Esophagus squamous epithelium (tissue), 5 donors: ENCODE measurements at regions not wholly inside any gene's neighbourhood (a gene's known extent, or its start where the extent isn't known, plus 50 kb on each side); places are given as distances from the start of the nearest gene placed in this dataset.

Experiments used
- DNase-seq: peaks from one replicate; lab custom pipeline; 2025; lab: John Stamatoyannopoulos, UW
- H3K27ac ChIP-seq, 4 donors: fragments of 200-600 bp; sonication (generic); one replicate each; pipeline ENCODE4 v1.5.1; 2016 to 2019; ENCODE audit warnings: mild to moderate bottlenecking in 1 of 4
- H3K27me3 ChIP-seq, 4 donors: fragments of 200-600 bp; sonication (generic); 1 replicate in 3 of 4; 2 replicates in 1 of 4; pipeline versions ENCODE4 v1.5.1 to v1.6.0; 2017 to 2021; ENCODE audit warnings: antibody characterized with exemption in 1 of 4
- H3K36me3 ChIP-seq, 3 donors: fragments of 200-600 bp; sonication (generic); one replicate each; pipeline ENCODE4 v1.5.1; 2016 to 2019
- H3K4me1 ChIP-seq, 3 donors: fragments of 200-600 bp; sonication (generic); one replicate each; pipeline ENCODE4 v1.5.1; 2017 to 2019
- H3K4me3 ChIP-seq, 4 donors: fragments of 200-600 bp; sonication (generic); 1 replicate in 3 of 4; 2 replicates in 1 of 4; pipeline ENCODE4 v1.5.1; 2016 to 2019; ENCODE audit warnings: mild to moderate bottlenecking in 2 of 4, moderate library complexity in 1 of 4
- H3K9me3 ChIP-seq, 3 donors: fragments of 200-600 bp; sonication (generic); one replicate each; pipeline ENCODE4 v1.5.1; 2016 to 2019
- POLR2A ChIP-seq, 4 donors: fragments of 450-650 bp; IDR thresholded peaks; one replicate each; pipeline ENCODE4 v1.6.1; 2017; ENCODE audit warnings: antibody characterized with exemption in 4 of 4, mild to moderate bottlenecking in 4 of 4, moderate library complexity in 3 of 4
- WGBS, 2 donors: methylation state at CpG; one replicate each; pipeline ENCODE4 v1.1.5; 2018; 5-methylcytosine and 5-hydroxymethylcytosine counted together
- intact Hi-C: fragments of 100-400 bp; cut with DNase I; formaldehyde crosslinking; loops from one replicate; pipeline ENCODE4 v1.15.0; 2022
- TF ChIP-seq, protein P1 (sequence below), 6 experiments: fragments of 450-650 bp in 4 of 6; fragments of 200-600 bp in 2 of 6; sonication (generic) in 2 of 6; IDR thresholded peaks; one replicate each; pipeline ENCODE4 v1.5.1; 2016 to 2019; ENCODE audit warnings: antibody characterized with exemption in 6 of 6, mild to moderate bottlenecking in 4 of 6, moderate library complexity in 4 of 6
- donor health status: DM: yes; HTN: yes; CAD: no.

DNA sequence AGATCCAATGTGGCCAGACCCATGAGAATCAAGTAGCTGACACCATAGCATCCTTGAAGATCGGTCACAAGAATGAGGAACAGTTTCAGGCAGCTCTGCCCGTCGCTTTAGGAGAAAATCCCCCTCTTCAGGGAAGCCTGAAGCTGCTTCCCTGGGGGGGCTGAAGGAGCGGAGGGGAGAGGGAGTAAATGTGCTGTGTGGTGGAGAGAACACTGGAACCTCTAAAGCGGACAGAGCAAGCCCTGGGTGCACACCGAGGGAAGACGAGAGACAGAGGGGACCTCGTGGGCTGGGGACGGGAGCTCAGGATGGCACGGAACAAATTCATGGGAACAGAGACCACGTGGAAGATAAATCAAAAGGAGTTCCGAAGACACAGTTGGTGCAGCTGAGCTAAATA is 154.3 kb downstream of the NDUFA10 start:
- peaks cover 0 to 23% (median 0%) of the 10 kb centered on the region in 4 donors for H3K27me3 ChIP-seq
- no peak overlapping the region for H3K4me3 ChIP-seq
- H3K36me3 ChIP-seq = no peaks in the 10 kb centered on the region
- no peaks in the 10 kb centered on the region for H3K9me3 ChIP-seq
- no peak for TF ChIP-seq POLR2A (IDR thresholded peaks at IDR 0.05)
- TF ChIP-seq, protein P1, sequence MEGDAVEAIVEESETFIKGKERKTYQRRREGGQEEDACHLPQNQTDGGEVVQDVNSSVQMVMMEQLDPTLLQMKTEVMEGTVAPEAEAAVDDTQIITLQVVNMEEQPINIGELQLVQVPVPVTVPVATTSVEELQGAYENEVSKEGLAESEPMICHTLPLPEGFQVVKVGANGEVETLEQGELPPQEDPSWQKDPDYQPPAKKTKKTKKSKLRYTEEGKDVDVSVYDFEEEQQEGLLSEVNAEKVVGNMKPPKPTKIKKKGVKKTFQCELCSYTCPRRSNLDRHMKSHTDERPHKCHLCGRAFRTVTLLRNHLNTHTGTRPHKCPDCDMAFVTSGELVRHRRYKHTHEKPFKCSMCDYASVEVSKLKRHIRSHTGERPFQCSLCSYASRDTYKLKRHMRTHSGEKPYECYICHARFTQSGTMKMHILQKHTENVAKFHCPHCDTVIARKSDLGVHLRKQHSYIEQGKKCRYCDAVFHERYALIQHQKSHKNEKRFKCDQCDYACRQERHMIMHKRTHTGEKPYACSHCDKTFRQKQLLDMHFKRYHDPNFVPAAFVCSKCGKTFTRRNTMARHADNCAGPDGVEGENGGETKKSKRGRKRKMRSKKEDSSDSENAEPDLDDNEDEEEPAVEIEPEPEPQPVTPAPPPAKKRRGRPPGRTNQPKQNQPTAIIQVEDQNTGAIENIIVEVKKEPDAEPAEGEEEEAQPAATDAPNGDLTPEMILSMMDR (IDR thresholded peaks at IDR 0.05) = no peak
- intact Hi-C loops = no loop called here
- no peak for DNase-seq
- 71 to 83% methylated on average over 11 to 12 of the region's 12 CpGs for WGBS, 2 donors
- H3K27ac ChIP-seq = no peak overlapping the region
- H3K4me1 ChIP-seq = no peaks in the 10 kb centered on the region

DNA sequence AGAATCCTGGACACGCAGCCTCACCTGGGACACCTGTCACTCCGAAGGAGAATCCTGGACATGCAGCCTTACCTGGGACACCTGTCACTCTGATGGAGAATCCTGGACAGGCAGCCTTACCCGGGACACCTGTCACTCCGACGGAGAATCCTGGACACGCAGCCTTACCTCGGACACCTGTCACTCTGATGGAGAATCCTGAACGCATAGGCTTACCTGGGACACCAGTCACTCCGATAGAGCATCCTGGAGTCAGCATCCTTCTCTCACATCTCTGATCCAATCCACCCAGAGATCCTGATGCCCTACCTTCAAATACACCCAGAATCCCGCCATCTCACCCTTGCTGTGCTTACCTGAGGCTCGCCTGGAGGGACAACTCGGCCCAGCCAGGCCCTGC is 154.9 kb downstream of the NDUFA10 start:
- H3K27me3 ChIP-seq = peaks cover 0 to 17% (median 0%) of the 10 kb centered on the region in 4 donors
- no peaks in the 10 kb centered on the region for H3K36me3 ChIP-seq
- no peak overlapping the region for H3K4me3 ChIP-seq
- 75 to 91% methylated on average over 5 to 9 of the region's 12 CpGs for WGBS, 2 donors
- intact Hi-C loops = no loop called here
- no peaks in the 10 kb centered on the region for H3K9me3 ChIP-seq
- TF ChIP-seq, protein P1 (IDR thresholded peaks at IDR 0.05) = no peak
- TF ChIP-seq POLR2A (IDR thresholded peaks at IDR 0.05) = no peak
- H3K27ac ChIP-seq = no peak overlapping the region
- no peak for DNase-seq
- no peaks in the 10 kb centered on the region for H3K4me1 ChIP-seq

DNA sequence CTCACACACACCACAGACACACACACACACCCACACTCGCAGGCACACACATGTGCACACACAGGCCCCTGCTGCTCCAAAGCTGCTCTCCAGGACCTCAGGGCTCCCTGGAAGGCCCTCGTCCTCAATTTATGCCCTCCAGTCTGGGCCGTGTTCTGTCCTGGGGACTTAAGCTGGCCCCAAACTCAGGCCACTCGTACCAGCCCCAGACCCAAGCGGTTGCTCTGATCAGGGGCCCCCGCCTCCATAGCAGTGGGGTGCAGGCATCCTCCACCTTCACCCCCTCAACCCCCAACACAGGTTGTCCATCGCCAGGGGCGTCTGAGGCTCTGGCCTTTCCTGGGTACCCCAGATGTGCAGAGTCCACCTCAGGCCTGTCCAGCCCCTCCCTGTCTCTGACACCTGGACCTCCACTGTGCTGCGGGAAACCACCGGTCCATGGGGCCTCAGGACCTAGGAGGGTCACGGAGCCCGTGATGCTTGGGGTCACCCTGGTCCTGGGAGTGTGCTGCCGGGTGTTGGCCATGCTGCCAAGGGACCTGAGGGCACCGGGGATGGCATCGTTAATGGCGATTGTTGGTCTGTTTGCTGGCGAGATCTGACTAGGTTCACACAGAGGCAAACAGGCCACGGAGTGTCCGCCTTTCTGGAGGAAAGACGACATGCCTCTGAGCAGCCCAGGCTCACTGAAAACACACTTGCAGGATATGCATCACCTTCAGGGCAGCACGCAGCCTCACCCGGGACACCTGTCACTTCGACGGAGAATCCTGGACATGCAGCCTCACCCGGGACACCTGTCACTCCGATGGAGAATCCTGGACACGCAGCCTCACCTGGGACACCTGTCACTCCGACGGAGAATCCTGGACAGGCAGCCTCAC is 155.6 kb downstream of the NDUFA10 start:
- H3K27ac ChIP-seq = no peak overlapping the region
- 63 to 91% methylated on average over 5 to 14 of the region's 29 CpGs for WGBS, 2 donors
- peaks cover 0 to 9% (median 0%) of the 10 kb centered on the region in 4 donors for H3K27me3 ChIP-seq
- intact Hi-C loops = no loop called here
- no peaks in the 10 kb centered on the region for H3K9me3 ChIP-seq
- no peak overlapping the region for H3K4me3 ChIP-seq
- DNase-seq = no peak
- no peaks in the 10 kb centered on the region for H3K4me1 ChIP-seq
- no peaks in the 10 kb centered on the region for H3K36me3 ChIP-seq
- TF ChIP-seq POLR2A (IDR thresholded peaks at IDR 0.05) = no peak
- TF ChIP-seq, protein P1 (IDR thresholded peaks at IDR 0.05) = no peak

DNA sequence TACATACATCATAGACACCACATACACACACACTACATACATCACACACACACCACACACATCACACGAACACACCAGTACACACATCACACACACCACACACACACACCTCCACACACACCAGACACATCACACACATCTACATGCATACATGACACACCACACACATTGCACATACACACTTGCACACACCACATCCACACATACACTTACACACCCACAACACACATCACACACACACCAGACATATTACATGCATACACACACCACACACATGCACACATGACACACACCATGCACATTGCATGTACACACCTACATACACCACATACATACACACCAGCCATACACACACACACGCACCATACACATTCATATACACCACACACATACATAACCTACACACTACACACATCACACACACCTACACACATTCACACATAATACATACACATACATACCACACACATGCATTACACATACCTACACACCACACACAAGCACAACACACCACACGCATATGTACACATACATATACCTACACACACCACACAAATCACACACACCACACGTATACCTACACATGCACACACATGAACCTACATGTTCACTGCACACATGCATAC is 156.5 kb downstream of the NDUFA10 start:
- intact Hi-C loops = no loop called here
- H3K9me3 ChIP-seq = no peaks in the 10 kb centered on the region
- H3K36me3 ChIP-seq = no peaks in the 10 kb centered on the region
- no peak overlapping the region for H3K4me3 ChIP-seq
- TF ChIP-seq POLR2A (IDR thresholded peaks at IDR 0.05) = no peak
- TF ChIP-seq, protein P1 (IDR thresholded peaks at IDR 0.05) = no peak
- H3K27ac ChIP-seq = no peak overlapping the region
- no peak for DNase-seq
- H3K27me3 ChIP-seq = peaks cover 0 to 4% (median 0%) of the 10 kb centered on the region in 4 donors
- 90 to 92% methylated on average over 4 of the region's 4 CpGs for WGBS, 2 donors
- no peaks in the 10 kb centered on the region for H3K4me1 ChIP-seq

DNA sequence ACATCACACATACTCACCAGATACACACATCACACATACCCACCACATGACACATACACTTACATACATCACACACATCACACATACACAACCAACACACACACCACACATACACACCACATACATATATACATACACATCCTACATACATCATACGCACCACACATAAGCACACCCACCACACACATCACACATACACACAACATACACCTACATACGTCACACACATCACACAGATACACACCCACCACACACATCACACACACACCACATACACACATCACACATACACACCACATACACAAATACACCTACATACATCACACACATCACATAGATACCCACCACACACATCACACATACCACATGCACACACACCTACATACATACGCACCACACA is 158.4 kb downstream of the NDUFA10 start:
- no peaks in the 10 kb centered on the region for H3K4me1 ChIP-seq
- TF ChIP-seq, protein P1 (IDR thresholded peaks at IDR 0.05) = no peak
- no peak for TF ChIP-seq POLR2A (IDR thresholded peaks at IDR 0.05)
- no peak for DNase-seq
- intact Hi-C loops = no loop called here
- 85 to 86% methylated on average over 3 of the region's 3 CpGs for WGBS, 2 donors
- H3K36me3 ChIP-seq = no peaks in the 10 kb centered on the region
- peaks cover 0 to 4% (median 0%) of the 10 kb centered on the region in 4 donors for H3K27me3 ChIP-seq
- H3K27ac ChIP-seq = no peak overlapping the region
- no peaks in the 10 kb centered on the region for H3K9me3 ChIP-seq
- no peak overlapping the region for H3K4me3 ChIP-seq
